ENCODE measurements at regions not wholly inside any gene's neighbourhood (a gene's known extent, or its start where the extent isn't known, plus 50 kb on each side); places are given as distances from the start of the nearest gene placed in this dataset.

DNA sequence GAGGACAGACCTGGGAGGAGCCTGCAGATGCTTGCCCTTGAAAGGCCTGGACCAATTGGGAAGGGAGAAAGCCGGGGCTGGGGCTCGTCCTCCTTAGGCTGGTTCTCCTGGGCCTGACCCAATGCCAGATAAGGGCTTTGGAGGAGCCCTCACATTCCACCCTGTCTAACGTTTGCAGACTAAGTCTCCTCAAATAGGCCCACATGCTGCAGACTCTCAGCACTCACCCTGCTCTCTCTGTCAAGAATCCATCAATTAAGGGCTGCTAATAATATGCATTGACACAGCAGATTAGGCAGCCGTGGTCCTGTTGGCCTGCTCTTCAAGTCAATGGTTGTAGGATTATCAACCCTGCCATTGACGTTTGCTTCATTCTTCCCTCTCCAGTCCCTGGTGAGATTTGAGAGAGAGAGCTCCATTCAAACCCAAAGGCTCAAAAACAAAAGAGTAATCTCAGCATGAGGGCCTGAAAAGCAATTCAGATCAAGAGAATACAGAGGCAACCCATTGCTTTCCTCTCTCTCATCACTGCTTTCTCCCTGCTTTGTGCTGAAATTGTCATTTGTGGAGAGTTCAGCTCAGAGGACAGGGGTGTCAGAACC, 167.6 kb downstream of the INSIG2 start:
- no peak overlapping the region for H3K27ac ChIP-seq
- no peak for TF ChIP-seq ZFX (IDR thresholded peaks at IDR 0.05)
- TF ChIP-seq, protein P1, sequence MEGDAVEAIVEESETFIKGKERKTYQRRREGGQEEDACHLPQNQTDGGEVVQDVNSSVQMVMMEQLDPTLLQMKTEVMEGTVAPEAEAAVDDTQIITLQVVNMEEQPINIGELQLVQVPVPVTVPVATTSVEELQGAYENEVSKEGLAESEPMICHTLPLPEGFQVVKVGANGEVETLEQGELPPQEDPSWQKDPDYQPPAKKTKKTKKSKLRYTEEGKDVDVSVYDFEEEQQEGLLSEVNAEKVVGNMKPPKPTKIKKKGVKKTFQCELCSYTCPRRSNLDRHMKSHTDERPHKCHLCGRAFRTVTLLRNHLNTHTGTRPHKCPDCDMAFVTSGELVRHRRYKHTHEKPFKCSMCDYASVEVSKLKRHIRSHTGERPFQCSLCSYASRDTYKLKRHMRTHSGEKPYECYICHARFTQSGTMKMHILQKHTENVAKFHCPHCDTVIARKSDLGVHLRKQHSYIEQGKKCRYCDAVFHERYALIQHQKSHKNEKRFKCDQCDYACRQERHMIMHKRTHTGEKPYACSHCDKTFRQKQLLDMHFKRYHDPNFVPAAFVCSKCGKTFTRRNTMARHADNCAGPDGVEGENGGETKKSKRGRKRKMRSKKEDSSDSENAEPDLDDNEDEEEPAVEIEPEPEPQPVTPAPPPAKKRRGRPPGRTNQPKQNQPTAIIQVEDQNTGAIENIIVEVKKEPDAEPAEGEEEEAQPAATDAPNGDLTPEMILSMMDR (conservative IDR thresholded peaks at IDR 0.05) = no peak

DNA sequence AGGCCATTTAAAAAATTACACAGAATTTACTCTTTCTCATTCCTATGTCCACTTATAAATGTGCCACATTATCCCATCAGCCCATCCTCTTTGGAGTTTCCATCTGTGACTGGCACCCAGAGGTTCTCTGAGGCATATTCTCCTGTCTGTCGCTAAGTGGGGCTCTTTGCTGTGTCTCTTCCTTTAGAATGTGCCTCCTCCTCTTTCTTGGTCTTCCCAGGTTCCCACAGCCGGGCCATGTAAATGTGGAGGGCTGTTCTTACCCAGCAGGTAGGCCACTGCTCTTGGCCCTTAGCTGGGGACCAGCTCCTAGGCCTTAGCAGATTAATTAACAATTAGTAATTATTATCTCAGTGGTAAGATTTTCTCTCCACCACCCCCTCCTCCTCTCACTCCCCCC, 167.0 kb downstream of the INSIG2 start:
- TF ChIP-seq ZFX (IDR thresholded peaks at IDR 0.05) = no peak
- TF ChIP-seq, protein P1 (conservative IDR thresholded peaks at IDR 0.05) = no peak
- H3K27ac ChIP-seq = no peak overlapping the region

DNA sequence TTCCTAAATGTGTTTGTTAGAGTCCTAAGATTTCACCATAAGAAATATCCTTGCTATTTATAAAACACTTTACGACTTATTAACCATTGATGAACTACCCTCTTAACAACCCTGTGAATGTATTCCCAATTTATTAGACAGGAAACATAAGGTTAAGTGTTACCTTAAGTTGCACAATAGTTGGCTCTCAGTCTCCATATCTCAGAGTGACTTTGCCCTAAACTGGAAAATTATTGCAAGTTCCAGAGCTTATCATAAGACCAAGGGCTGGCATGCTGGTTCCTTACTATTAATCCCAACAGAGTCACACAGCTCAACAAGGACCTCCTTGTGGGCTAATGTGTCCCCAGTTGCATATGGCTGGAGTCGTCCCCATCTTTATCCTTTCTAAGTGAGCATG, 165.8 kb downstream of the INSIG2 start:
- no peak overlapping the region for H3K27ac ChIP-seq
- TF ChIP-seq, protein P1 (conservative IDR thresholded peaks at IDR 0.05) = no peak
- no peak for TF ChIP-seq ZFX (IDR thresholded peaks at IDR 0.05)

DNA sequence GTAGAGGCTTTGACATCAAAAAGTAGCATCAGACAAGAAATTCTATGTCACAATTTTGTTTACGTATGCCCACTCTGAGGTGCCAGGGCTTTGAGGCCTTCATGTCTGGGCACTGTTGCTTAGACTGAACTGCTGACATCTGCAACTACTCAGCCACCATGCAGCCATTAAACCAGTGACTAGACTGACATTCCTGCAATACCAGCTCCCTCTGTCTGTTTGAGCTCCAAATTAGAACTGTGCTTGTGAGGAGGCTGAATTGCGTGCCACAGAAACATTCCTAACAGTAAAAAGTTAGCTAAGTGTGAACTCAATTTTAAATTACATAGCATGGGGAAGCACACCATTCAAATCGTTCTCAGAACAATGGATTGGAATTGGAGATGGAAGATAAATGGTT, 163.2 kb downstream of the INSIG2 start:
- H3K27ac ChIP-seq = no peak overlapping the region
- TF ChIP-seq ZFX (IDR thresholded peaks at IDR 0.05) = no peak
- TF ChIP-seq, protein P1 (conservative IDR thresholded peaks at IDR 0.05) = no peak

DNA sequence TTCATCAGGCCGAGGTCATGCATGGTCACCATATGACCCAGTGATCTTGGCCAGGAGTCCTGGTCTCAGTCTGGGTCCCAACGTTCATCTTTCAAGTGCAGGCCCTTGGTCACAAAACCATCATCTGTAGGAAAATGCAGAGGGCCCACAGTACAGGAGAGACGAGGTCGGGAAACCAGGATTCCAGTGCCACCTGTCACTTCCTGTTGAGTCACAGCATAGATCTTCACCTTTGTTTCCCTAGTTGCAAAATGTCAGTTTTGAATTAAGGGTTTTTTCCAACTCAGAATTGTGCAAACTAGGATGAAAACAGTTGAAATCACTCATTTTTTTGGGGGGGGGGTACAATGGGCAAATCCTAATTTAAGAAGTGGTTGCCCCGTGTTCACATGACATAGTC, 162.2 kb downstream of the INSIG2 start:
- no peak overlapping the region for H3K27ac ChIP-seq
- TF ChIP-seq, protein P1 (conservative IDR thresholded peaks at IDR 0.05) = no peak
- no peak for TF ChIP-seq ZFX (IDR thresholded peaks at IDR 0.05)

DNA sequence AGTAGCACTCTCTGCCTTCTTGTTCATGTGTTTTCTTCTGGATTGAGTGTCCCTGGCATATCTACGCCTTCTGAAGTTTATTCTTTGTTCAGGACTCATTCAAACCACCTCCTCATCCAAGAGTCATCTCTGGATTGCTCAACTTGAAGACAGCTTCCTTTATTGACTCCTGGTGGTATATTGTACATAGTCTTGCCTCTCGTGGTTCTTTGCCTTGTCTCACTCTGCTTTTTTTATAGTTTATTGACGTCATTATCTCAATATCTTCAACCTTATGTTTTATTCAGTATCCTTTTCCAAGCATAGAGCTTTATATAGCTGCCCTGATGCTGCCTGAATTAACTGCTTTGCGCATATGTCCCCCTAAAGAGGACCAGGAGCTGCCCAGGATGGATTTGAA, 161.7 kb downstream of the INSIG2 start:
- TF ChIP-seq, protein P1 (conservative IDR thresholded peaks at IDR 0.05) = no peak
- TF ChIP-seq ZFX (IDR thresholded peaks at IDR 0.05) = no peak
- H3K27ac ChIP-seq = no peak overlapping the region

DNA sequence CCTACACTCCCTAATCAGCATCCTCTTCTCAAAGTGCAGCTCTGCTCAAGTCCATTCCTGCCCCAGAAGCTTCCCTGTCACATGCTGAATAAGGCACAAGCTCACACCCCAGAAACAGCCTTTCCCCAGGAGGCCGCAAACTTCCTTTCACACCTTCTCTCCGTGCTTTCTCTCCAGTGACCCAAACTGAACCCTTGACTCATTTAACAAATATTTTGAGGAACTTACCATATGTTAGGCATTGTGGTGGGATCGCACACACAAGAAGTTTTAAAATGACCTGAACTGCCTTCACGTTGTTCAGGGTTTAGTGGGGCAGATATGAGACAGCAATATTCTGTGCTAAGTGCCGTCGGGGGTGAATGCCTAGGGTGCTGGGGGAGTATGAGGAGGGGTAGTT, 161.3 kb downstream of the INSIG2 start:
- TF ChIP-seq, protein P1 (conservative IDR thresholded peaks at IDR 0.05) = no peak
- TF ChIP-seq ZFX (IDR thresholded peaks at IDR 0.05) = no peak
- H3K27ac ChIP-seq = no peak overlapping the region
